CD4-positive, alpha-beta T cell treated with Interleukin-17A for 4 hours (primary cell): ENCODE measurements at regions not wholly inside any gene's neighbourhood (a gene's known extent, or its start where the extent isn't known, plus 50 kb on each side); places are given as distances from the start of the nearest gene placed in this dataset.

Experiments used
- DNase-seq: peaks from one replicate; pipeline ENCODE4 v3.0.0-alpha.2; 2020; ENCODE audit warnings: mixed read lengths

- no peak for DNase-seq
These were observed 339.1 kb upstream of the RBFOX1 start for GRCh38 chr16:6993544-6993943.

- no peak for DNase-seq
These were observed 343.8 kb upstream of the RBFOX1 start for GRCh38 chr16:6988846-6989245.

GRCh38 chr16:6977916-6978315 lies 354.7 kb upstream of the RBFOX1 start:
- DNase-seq: no peak

- DNase-seq: no peak
These were observed 355.4 kb upstream of the RBFOX1 start for GRCh38 chr16:6977291-6977690.

- DNase-seq: no peak
These were observed 355.9 kb upstream of the RBFOX1 start for GRCh38 chr16:6976716-6977115.

- DNase-seq: no peak
These were observed 362.3 kb upstream of the RBFOX1 start for GRCh38 chr16:6970171-6970857.

- no peak for DNase-seq
These were observed 363.1 kb upstream of the RBFOX1 start for GRCh38 chr16:6969594-6969993.

- DNase-seq: no peak
These were observed 364.8 kb upstream of the RBFOX1 start for GRCh38 chr16:6967796-6968320.

- DNase-seq: no peak
These were observed 365.7 kb upstream of the RBFOX1 start for GRCh38 chr16:6966925-6967324.

- no peak for DNase-seq
These were observed 368.0 kb upstream of the RBFOX1 start for GRCh38 chr16:6964679-6965078.

GRCh38 chr16:6961704-6962103 lies 370.9 kb upstream of the RBFOX1 start:
- no peak for DNase-seq

- no peak for DNase-seq
These were observed 374.5 kb upstream of the RBFOX1 start for GRCh38 chr16:6958184-6958583.

GRCh38 chr16:6957681-6958080 lies 375.0 kb upstream of the RBFOX1 start:
- DNase-seq: no peak

- no peak for DNase-seq
These were observed 376.1 kb upstream of the RBFOX1 start for GRCh38 chr16:6956511-6956910.

- no peak for DNase-seq
These were observed 377.3 kb upstream of the RBFOX1 start for GRCh38 chr16:6955303-6955702.

- no peak for DNase-seq
These were observed 383.4 kb upstream of the RBFOX1 start for GRCh38 chr16:6949240-6949639.

GRCh38 chr16:6947291-6947690 lies 385.4 kb upstream of the RBFOX1 start:
- DNase-seq: no peak

GRCh38 chr16:6946802-6947201 lies 385.8 kb upstream of the RBFOX1 start:
- no peak for DNase-seq

GRCh38 chr16:6946106-6946505 lies 386.5 kb upstream of the RBFOX1 start:
- DNase-seq: no peak

- DNase-seq: no peak
These were observed 391.7 kb upstream of the RBFOX1 start for GRCh38 chr16:6940968-6941367.

- no peak for DNase-seq
These were observed 395.0 kb upstream of the RBFOX1 start for GRCh38 chr16:6937641-6938040.

- no peak for DNase-seq
These were observed 399.7 kb upstream of the RBFOX1 start for GRCh38 chr16:6932871-6933385.

GRCh38 chr16:6929868-6930267 lies 402.8 kb upstream of the RBFOX1 start:
- DNase-seq: no peak

- DNase-seq: no peak
These were observed 405.9 kb upstream of the RBFOX1 start for GRCh38 chr16:6926762-6927161.

- DNase-seq: no peak
These were observed 406.3 kb upstream of the RBFOX1 start for GRCh38 chr16:6926341-6926740.
